RPMI8226 (cell line): ENCODE measurements at regions not wholly inside any gene's neighbourhood (a gene's known extent, or its start where the extent isn't known, plus 50 kb on each side); places are given as distances from the start of the nearest gene placed in this dataset.
"Not testable (repeated sequence)": the region's sequence is repeated elsewhere in the genome, so short reads cannot be mapped to it uniquely, and the experiment has no call there.

Source experiments
- DNase-seq: peaks from one replicate; pipeline ENCODE4 v3.0.0-alpha.2; 2015

GRCh38 chr15:62218841-62219240 is 53.8 kb upstream of the C2CD4B start:
- DNase-seq, result no peak

DNA sequence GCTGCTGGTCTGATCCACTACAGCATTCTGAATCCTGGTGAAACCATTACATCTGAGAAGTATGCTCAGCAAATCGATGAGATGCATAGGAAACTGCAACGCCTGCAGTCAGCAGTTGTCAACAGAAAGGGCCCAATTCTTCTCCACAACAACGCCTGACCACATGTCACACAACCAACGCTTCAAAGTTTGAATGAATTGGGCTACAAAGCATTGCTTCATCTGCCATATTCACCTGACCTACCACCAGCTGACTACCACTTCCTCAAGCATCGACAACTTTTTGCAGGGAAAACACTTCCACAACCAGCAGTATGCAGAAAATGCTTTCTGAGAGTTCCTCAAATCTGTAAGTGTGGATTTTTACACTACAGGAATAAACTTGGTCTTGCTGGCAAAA is 54.7 kb upstream of the C2CD4B start:
- no peak for DNase-seq

- no peak for DNase-seq
Observed at GRCh38 chr15:62223020-62223419, 57.9 kb upstream of the C2CD4B start.

GRCh38 chr15:62228604-62229003 is 63.5 kb upstream of the C2CD4B start:
- DNase-seq, result no peak

DNA sequence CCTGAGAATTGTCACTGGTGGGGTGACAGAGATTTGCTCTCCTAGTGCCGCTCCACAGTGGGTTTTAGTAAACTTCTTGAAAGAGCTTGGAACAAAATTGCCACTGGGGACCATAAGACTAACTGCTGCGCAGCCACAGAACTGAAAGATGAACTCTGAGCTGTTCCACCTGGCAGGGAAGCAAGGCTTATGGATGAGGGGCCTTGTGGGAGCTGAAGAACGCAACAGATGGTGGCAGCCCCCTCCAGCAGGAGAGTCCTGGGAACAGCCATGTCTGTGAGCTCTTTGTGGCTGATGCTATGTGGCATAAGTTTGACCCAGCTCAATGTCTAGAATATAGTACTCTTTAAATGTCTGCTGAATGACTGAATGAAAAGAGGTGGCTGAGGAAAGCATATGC is 66.8 kb upstream of the C2CD4B start:
- DNase-seq, result no peak

- DNase-seq, result peak; percentile 59
Observed at GRCh38 chr15:62240121-62241096, 75.3 kb upstream of the C2CD4B start.

DNA sequence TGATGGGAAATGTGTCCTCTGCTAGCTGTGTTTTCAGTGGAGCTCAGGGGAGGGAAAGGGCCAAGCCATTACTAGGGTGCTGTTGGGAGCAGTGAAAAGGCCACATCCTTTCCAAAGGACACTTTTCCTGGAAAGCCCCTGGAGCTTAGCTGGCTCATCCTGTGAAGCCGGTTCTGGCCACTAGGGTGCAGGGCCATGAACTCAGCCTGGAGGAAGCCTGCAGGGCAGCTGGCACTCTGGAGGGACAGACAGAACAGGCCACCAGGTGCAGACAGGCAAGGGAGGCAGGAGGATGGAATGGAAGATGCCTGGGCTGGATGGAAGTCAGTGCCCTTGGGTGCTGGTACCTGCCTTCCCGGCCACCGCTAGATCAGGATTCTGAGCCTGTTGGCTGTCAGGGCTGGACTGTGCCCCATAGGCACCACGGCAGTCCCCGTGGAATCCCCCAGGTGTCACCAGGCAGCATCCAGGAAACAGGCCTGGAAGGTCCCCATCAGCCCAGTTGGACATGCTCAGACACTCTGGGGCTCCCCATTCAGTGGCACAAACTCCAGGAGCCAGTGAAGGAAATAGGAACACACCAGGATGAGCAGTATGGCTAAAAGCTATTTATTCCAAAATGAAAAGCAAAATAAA is 76.2 kb upstream of the C2CD4B start:
- peak; percentile 44 for DNase-seq

DNA sequence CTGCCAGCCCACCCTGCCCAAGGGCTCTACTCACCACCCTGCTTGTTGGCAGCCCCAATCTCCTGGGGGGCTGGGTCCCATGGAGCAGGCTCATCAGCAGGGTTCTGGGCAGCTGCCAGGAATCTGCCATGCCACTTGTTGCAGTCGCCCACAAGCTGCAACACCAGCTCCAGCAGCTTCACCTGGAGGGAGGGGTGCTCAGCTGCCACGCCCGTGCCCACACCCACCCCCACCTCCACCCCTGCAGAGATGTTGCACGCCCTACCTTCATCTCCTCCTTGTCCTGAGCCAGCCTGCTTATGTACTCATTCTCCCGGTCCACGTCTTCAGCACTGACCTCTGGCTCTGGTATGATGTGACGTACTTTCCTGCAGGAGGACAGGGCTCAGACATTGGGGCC is 77.9 kb upstream of the C2CD4B start:
- DNase-seq, result no peak

GRCh38 chr15:62244762-62245161 is 79.7 kb upstream of the C2CD4B start:
- DNase-seq, result no peak

DNA sequence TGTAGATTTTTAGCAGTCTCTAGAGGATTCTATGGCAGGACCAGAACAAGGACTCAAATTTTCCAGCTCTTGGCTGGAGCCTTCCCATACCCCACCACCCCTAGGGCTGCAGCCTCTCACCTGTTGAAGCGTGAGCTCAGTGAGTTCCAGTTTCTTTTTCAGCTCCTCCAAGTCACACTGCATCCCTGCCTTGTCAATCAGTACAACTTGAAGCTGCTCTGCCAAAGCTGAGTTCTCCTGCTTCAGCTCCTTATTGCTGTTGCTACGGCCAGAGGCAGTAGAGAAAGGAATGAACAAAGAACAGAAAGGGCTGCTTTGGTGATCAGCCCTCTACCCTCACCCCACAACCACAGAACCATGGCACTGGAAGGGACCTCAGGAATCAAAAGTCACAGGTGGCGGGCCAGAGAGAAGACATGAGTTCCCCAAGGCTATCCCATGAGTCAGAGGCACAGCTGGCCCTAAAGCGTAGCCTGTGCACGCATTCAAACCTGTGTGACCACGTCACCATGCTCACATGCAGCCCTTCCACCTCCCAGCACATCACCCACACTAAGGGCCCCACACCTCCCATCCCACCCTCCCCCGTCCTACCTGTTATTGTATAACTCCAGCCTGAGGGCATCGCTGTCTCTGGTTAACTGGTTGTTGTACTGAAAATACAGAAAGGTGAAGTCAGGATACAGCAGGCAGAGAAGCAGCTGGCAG is 83.3 kb upstream of the C2CD4B start:
- DNase-seq, result no peak

- no peak for DNase-seq
Observed at GRCh38 chr15:62249501-62249900, 84.4 kb upstream of the C2CD4B start.

DNA sequence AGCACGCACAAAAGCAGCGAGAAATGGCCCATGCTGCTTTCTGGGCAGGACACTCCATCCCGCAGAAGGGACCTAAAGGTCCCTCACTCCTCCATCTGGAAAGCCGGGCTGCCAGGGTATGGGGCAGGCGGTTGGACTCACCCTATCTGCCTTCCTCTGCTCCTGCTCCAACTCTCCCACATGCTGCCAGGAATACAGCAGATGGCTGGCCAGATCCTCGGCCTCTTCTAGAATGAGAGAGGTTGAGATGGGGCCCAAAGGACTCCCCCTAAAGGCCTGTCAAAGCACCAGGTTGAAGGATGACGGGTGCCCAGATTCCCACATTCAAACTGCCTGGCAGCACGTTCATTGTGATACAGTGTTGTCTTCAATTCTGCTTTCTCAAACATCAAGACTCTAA is 85.1 kb upstream of the C2CD4B start:
- no peak for DNase-seq

- no peak for DNase-seq
Observed at GRCh38 chr15:62250978-62251377, 85.9 kb upstream of the C2CD4B start.

DNA sequence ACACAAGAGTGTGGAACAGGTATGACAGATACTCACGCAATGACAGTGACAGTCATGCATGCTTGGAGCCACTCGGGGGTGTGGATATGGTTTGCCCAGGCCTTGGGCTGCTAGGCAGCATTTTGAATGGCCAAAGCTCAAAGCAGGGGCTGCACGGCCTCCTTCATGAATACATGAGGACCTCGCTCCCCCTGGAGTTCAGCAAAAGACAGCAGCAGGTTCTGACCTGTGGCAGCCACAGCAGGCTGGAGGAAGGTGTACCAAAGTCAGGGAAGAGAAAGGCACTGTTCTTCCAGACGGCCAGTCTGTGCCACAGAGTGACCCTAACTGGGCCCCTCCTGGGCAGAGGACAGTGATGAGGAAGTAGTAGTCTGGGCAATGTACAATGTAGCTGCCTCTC is 88.2 kb upstream of the C2CD4B start:
- no peak for DNase-seq

DNA sequence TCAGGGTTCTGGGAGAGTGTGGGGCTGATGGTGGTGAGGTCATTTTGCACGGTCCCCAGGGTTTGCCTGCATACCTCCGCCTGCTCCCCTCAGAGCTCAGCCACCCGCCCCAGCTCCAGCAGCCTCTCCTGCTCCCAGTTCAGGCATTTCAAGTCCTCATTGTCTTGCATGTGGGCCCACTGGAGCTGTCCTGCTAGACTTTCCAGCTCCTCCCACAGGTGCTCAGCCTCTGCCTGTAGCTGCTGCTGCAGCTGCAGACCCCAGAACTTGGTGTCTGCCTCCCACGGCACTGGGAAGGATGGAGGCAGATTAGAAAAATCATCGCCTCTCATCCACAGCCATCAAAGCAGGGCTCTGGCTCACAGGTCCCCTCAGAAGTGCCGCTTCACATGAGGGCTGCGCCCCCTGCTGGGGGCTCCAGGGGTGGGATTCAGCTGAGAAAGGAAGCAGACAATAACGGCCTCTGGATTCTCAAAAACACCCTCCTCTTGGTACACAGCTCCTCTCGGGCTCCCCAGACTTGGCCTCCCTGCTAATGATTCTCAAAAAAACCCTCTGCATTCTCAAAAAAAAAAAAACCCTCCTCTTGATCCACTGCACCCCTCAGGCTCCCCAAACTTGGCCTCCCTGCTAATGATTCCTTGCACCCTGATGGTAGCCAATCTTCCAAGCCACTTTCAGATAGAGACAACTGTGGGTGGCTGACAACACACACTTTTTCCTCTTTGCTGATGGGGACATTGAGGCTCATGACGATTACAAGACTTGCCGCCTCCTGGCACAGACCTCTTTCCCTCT is 89.3 kb upstream of the C2CD4B start:
- peak; percentile 80 for DNase-seq

DNA sequence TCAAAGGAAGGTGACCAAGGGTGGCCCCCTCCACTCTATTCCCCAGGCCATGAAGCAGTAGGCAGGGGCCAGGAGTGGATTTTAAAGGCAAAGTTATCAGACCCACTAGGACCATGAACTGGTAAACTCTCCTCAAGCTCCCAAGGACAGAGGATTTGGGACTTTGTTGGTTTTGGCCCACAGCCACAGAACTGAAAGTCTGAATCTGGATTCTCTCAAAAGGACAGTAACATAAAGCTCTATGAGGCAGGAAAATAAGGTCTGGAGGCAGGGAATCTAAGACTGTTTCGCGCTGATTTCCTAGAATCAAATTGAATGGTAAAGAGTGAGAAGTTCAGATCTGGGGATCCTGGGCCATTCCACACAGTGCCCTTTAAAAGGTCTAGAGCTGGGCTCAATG is 91.3 kb upstream of the C2CD4B start:
- not testable (repeated sequence) for DNase-seq

- DNase-seq, result no peak
Observed at GRCh38 chr15:62257996-62258521, 93.0 kb upstream of the C2CD4B start.

DNA sequence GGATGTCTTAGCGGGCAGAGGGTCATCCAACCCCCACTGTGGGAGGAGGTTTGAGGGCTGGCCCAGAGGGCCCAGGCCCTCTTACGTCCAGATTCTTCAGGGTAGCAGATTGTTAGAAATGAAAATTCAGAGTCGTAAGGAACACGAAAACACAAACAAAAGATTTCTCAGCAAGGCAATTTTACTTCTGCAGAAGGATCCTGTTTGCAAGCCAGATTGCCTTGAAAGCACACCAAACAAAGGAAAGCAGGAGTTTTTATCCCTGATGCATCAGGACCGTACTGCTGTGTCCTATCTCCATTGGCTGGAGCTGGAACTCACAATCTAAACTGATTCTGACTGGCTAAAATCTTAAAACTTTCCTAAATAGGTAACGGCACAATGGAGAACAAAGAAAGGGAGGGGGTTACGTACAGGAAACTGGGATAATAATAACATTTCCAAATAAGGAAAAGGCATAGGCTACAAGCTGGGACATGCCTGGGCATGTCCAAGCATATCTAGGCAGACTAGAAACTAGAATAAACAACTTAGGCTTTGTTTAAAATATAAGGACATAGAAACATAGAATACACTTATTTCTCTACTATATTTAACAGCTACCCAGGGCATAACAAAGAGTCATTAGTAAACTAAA is 97.3 kb upstream of the C2CD4B start:
- DNase-seq, result no peak

DNA sequence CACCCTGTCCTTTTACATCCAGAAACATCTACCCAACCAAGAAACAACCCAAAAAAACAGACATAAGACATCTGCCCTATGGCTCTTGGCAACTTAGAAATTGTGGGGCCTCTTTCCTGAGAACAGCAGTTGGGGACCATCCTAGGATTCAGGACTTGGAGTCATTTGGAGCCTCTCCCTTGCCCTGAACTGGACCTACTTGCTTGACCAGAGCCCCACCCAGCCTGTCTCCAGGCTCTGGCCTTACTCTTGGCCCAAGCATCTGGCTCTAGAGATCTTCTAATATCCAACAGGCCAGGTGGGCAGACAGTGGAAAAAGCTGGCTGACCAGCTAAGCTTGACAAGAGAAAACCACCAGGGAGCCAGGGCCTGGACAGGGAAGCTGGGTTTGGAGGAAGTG is 99.1 kb upstream of the C2CD4B start:
- no peak for DNase-seq

GRCh38 chr15:62269504-62269903 is 104.4 kb upstream of the C2CD4B start:
- no peak for DNase-seq

- no peak for DNase-seq
Observed at GRCh38 chr15:62270216-62270921, 105.3 kb upstream of the C2CD4B start.
